Testis (tissue), 2 donors: ENCODE measurements at regions not wholly inside any gene's neighbourhood (a gene's known extent, or its start where the extent isn't known, plus 50 kb on each side); places are given as distances from the start of the nearest gene placed in this dataset.

Experiments used
- DNase-seq: peaks from one replicate; pipeline ENCODE4 v3.0.0-alpha.2; 2019
- H3K27ac ChIP-seq, 2 donors: fragments of 200-600 bp; sonication (generic); one replicate each; pipeline ENCODE4 v1.5.1; 2019
- H3K27me3 ChIP-seq: fragments of 200-600 bp; sonication (generic); one replicate; pipeline ENCODE4 v1.5.1; 2019
- H3K36me3 ChIP-seq: fragments of 200-600 bp; sonication (generic); one replicate; pipeline ENCODE4 v1.5.1; 2017; ENCODE audit warnings: low read depth; ENCODE audit errors: missing control alignments
- H3K4me1 ChIP-seq: fragments of 200-600 bp; sonication (generic); one replicate; pipeline ENCODE4 v1.5.1; 2019
- H3K4me3 ChIP-seq, 2 donors: fragments of 200-600 bp; sonication (generic); one replicate each; pipeline ENCODE4 v1.5.1; 2017 to 2019
- H3K9me3 ChIP-seq: fragments of 200-600 bp; sonication (generic); one replicate; pipeline ENCODE4 v1.5.1; 2017
- POLR2A ChIP-seq: fragments of 450-650 bp; IDR thresholded peaks from one replicate; pipeline ENCODE4 v1.6.1; 2017; ENCODE audit warnings: antibody characterized with exemption, mild to moderate bottlenecking, moderate library complexity
- WGBS, 2 donors: methylation state at CpG; one replicate each; pipeline ENCODE4 v1.1.5; 2018; 5-methylcytosine and 5-hydroxymethylcytosine counted together
- intact Hi-C: fragments of 100-400 bp; cut with DNase I; formaldehyde crosslinking; loops from one replicate; pipeline ENCODE4 v1.15.1; 2023; ENCODE audit warnings: low total_unique reads
- TF ChIP-seq, protein P1 (sequence below), 3 experiments: fragments of 450-650 bp in 2 of 3; fragments of 200-600 bp in 1 of 3; sonication (generic) in 1 of 3; IDR thresholded peaks; one replicate each; pipeline ENCODE4 v1.5.1; 2016 to 2019; ENCODE audit warnings: antibody characterized with exemption in 3 of 3, mild to moderate bottlenecking in 2 of 3, moderate library complexity in 1 of 3

DNA sequence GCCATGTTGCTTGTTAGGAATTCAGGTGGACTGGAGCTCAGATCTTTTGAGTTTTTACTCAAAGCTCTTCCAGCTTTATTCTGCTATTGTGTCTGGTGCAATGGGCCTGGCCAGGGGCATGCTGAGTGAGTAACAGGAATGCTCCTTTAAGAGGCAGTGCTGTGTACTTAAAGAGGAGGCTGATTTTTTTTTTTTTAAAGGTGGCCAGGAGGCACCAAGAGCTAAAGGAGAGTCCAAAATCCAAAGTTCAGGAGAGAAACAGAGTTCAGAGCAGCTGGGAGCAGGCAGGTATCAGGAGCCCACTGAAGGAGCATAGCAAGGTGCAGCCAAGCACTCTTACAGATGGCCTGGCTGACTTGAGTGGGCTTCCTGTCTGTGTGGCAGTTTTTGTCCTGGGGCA is 178.7 kb downstream of the FMR1NB start:
- no peak for DNase-seq
- no peak overlapping the region for H3K27ac ChIP-seq
- H3K36me3 ChIP-seq = no peaks in the 10 kb centered on the region
- H3K27me3 ChIP-seq = no peaks in the 10 kb centered on the region
- H3K4me1 ChIP-seq = no peaks in the 10 kb centered on the region
- no peak overlapping the region for H3K4me3 ChIP-seq
- TF ChIP-seq POLR2A = no peak
- TF ChIP-seq, protein P1, sequence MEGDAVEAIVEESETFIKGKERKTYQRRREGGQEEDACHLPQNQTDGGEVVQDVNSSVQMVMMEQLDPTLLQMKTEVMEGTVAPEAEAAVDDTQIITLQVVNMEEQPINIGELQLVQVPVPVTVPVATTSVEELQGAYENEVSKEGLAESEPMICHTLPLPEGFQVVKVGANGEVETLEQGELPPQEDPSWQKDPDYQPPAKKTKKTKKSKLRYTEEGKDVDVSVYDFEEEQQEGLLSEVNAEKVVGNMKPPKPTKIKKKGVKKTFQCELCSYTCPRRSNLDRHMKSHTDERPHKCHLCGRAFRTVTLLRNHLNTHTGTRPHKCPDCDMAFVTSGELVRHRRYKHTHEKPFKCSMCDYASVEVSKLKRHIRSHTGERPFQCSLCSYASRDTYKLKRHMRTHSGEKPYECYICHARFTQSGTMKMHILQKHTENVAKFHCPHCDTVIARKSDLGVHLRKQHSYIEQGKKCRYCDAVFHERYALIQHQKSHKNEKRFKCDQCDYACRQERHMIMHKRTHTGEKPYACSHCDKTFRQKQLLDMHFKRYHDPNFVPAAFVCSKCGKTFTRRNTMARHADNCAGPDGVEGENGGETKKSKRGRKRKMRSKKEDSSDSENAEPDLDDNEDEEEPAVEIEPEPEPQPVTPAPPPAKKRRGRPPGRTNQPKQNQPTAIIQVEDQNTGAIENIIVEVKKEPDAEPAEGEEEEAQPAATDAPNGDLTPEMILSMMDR (IDR thresholded peaks at IDR 0.05) = no peak
- intact Hi-C loops = no loop called here
- no peaks in the 10 kb centered on the region for H3K9me3 ChIP-seq

DNA sequence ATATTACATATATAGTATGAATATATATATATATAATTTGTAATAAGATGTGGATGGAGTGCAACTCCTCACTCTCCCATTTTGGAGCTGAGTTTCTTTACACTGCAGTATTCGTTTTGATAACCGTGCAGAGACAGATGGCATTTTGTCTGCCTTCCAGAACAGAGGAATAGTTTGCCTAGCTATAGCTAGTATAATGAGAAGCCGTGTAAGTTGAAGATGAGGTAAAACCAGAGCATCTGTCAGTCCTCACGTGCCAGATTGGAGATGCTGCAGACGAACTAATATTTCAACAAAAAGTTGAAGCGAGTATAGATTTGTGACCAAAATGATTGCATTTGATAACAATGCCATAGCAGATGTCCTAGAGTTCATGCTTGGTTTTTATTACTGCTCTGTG is 180.6 kb downstream of the FMR1NB start:
- H3K9me3 ChIP-seq = no peaks in the 10 kb centered on the region
- H3K4me3 ChIP-seq = no peak overlapping the region
- intact Hi-C loops = no loop called here
- no peak for DNase-seq
- H3K27ac ChIP-seq = no peak overlapping the region
- TF ChIP-seq, protein P1 (IDR thresholded peaks at IDR 0.05) = no peak
- no peak for TF ChIP-seq POLR2A
- H3K27me3 ChIP-seq = no peaks in the 10 kb centered on the region
- 38 to 54% methylated on average over 6 of the region's 6 CpGs for WGBS, 2 donors
- H3K4me1 ChIP-seq = no peaks in the 10 kb centered on the region
- no peaks in the 10 kb centered on the region for H3K36me3 ChIP-seq

DNA sequence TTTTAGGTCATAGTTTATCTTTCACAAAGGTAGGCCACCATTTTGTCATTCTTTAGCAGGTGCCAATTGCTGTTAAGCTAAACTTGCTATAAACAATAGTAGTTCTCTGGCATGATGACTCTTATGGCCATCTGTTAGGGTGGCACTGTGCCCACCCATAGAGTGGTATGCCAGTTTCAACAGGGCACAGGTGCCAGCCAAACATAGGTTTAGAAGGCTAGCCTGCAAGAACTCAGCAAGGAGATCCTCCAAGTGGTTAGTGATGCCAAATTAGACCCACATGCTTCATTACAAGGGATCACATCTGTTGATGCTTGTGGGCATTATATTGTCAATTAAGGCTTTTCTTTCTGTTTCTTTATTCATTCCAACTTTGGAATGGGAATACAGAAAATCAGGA is 204.5 kb downstream of the FMR1NB start:
- no peaks in the 10 kb centered on the region for H3K27me3 ChIP-seq
- no peak overlapping the region for H3K4me3 ChIP-seq
- H3K27ac ChIP-seq = no peak overlapping the region
- no peaks in the 10 kb centered on the region for H3K9me3 ChIP-seq
- no peaks in the 10 kb centered on the region for H3K4me1 ChIP-seq
- no peak for DNase-seq
- TF ChIP-seq POLR2A = no peak
- TF ChIP-seq, protein P1 (IDR thresholded peaks at IDR 0.05) = no peak
- intact Hi-C loops = no loop called here
- no peaks in the 10 kb centered on the region for H3K36me3 ChIP-seq

DNA sequence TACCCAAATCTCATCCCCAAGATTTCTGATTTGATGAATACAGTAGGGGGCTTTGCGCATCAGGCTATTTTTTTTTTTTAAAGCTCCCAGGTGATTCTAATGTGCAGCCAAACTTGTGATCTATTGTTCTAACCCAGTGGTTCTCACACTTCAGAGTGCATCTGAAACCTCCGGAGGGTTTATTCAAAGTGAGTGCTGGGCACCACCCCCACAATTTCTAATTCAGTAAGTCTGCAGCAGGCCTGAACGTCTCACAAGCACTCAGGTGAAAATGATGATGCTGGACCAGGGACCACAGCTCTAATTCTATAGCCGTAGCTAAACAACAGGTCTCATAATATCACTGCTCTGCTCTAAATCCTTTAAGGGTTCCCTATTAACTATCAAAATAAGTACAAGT is 211.4 kb downstream of the FMR1NB start:
- 66 to 67% methylated on average over 4 of the region's 4 CpGs for WGBS, 2 donors
- no peaks in the 10 kb centered on the region for H3K4me1 ChIP-seq
- intact Hi-C loops = no loop called here
- no peak for TF ChIP-seq POLR2A
- TF ChIP-seq, protein P1 (IDR thresholded peaks at IDR 0.05) = no peak
- DNase-seq = no peak
- no peaks in the 10 kb centered on the region for H3K9me3 ChIP-seq
- no peak overlapping the region for H3K4me3 ChIP-seq
- H3K27me3 ChIP-seq = no peaks in the 10 kb centered on the region
- no peaks in the 10 kb centered on the region for H3K36me3 ChIP-seq
- no peak overlapping the region for H3K27ac ChIP-seq

DNA sequence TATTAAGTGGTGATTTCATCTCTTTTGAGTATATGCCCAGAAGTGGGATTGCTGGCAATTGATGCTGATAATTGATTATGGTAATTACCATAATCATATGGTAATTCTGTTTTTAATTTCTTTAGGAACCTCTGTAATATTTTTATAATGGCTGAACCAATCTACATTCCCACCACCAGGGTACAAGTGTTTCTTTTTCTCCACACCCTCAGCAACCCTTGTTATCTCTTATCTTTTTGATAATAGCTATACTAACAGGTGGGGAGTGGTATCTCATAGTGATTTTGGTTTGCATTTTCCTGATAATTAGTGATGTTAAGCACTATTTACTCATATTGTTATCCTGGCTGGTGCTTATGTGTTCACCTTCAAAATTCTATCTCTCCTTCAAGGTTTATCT is 212.6 kb downstream of the FMR1NB start:
- intact Hi-C loops = no loop called here
- Histone ChIP-seq H3K4me1 (no peaks in the 10 kb centered on the region), H3K4me3 (no peak overlapping the region), H3K27me3 (no peaks in the 10 kb centered on the region), H3K27ac (no peak overlapping the region), H3K36me3 (no peaks in the 10 kb centered on the region), H3K9me3 (no peaks in the 10 kb centered on the region)
- TF ChIP-seq, protein P1 (IDR thresholded peaks at IDR 0.05) = no peak
- no peak for TF ChIP-seq POLR2A
- no peak for DNase-seq
